VCaP (cell line): ENCODE measurements at regions not wholly inside any gene's neighbourhood (a gene's known extent, or its start where the extent isn't known, plus 50 kb on each side); places are given as distances from the start of the nearest gene placed in this dataset.

ENCODE experiments used
- H3K27ac ChIP-seq: fragments of 450-650 bp; 2 replicates; pipeline ENCODE4 v1.5.1; 2017
- CTCF ChIP-seq: fragments of 450-650 bp; conservative IDR thresholded peaks from 2 replicates; pipeline ENCODE4 v1.5.1; 2017; ENCODE audit warnings: mild to moderate bottlenecking, moderate library complexity

GRCh38 chr1:227459326-227459841, 104.0 kb upstream of the ZNF678 start:
- TF ChIP-seq CTCF = no peak
- no peak overlapping the region for H3K27ac ChIP-seq

DNA sequence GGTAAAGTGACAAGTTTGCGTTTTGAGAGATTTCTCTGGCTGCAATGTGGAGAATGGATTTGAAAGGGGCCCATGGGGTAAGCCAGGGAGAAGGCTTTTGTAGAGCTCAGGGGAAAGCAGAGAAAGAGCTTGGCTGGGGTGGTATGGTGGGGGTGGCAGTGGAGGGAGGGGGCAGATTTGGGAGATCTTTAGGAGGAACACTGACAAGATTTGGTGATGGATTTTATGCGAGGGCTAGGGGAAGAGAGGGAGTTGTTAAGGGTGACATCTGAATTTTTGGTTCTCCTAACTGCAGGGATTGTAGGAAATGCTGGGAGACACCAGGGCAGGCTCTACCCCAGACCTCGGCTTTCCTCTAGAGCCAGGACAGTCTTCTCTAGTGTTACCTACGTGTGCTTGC, 108.7 kb upstream of the ZNF678 start:
- no peak for TF ChIP-seq CTCF
- no peak overlapping the region for H3K27ac ChIP-seq

DNA sequence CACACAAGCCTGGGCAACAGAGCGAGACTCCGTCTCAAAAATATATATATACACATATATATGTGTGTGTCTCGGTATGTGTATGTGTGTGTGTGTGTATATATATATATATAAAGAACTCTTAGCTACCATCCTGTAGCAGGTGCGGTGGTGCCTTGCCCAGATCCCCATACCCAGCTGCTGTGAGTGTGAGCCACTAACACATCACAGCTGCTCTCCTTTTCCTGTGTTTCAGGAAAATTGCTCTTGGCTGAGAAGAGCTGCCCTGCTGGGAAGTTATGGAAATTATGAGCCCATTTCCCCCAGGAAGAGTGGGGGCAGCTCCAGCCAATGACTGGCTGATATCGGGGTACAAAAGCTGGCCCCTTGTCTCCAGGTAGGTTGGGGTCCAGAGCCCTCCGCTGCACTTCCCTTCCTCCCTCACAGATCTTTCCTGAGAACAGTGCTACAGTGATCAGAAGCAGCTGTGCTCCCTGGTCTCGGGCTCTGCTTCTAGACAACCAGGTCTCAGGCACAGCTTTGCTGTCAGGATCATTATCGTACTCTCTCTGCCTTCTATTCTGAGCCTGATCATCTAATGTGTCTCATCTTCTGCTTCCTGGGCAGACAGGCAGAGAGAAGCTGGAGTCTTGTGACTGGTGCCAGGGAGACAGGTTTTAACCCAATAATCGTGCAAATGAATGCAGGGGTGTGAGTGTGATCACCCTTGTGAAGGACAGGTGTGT, 109.6 kb upstream of the ZNF678 start:
- H3K27ac ChIP-seq = no peak overlapping the region
- no peak for TF ChIP-seq CTCF

DNA sequence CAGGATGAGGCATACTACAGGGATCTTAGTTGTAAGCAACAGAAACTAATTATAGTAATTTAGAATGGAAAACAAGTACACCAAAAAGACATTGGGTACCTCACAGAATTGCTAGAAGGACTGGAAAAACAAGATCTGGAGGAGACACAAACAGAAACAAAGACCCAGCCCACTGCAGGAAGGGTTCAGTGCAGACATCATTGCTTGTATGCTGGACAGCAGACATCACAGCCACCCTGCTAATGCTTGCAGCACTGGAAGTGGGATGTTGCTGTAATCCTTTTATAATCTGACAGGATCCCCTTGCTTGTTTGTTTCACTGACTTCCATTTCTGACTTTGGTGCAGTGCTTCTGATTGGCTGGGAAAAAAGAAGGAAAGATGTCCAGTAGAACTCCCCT, 111.4 kb upstream of the ZNF678 start:
- TF ChIP-seq CTCF = no peak
- no peak overlapping the region for H3K27ac ChIP-seq

- no peak for TF ChIP-seq CTCF
- H3K27ac ChIP-seq = no peak overlapping the region
Observed at GRCh38 chr1:227451057-227451456, 112.3 kb upstream of the ZNF678 start.

- no peak for TF ChIP-seq CTCF
- no peak overlapping the region for H3K27ac ChIP-seq
Observed at GRCh38 chr1:227450489-227450888, 112.9 kb upstream of the ZNF678 start.

- no peak overlapping the region for H3K27ac ChIP-seq
- TF ChIP-seq CTCF = no peak
Observed at GRCh38 chr1:227449741-227450441, 113.5 kb upstream of the ZNF678 start.
